HG02642 (cell line): ENCODE measurements at regions not wholly inside any gene's neighbourhood (a gene's known extent, or its start where the extent isn't known, plus 50 kb on each side); places are given as distances from the start of the nearest gene placed in this dataset.
"Not testable (repeated sequence)": the region's sequence is repeated elsewhere in the genome, so short reads cannot be mapped to it uniquely, and the experiment has no call there.

Source experiments
- ATAC-seq: cut with Tn5 transposase; IDR thresholded peaks from one replicate; pipeline ENCODE4 v1.9.1; 2021; ENCODE audit warnings: mild to moderate bottlenecking; ENCODE audit not compliant: unreplicated experiment, poor library complexity

DNA sequence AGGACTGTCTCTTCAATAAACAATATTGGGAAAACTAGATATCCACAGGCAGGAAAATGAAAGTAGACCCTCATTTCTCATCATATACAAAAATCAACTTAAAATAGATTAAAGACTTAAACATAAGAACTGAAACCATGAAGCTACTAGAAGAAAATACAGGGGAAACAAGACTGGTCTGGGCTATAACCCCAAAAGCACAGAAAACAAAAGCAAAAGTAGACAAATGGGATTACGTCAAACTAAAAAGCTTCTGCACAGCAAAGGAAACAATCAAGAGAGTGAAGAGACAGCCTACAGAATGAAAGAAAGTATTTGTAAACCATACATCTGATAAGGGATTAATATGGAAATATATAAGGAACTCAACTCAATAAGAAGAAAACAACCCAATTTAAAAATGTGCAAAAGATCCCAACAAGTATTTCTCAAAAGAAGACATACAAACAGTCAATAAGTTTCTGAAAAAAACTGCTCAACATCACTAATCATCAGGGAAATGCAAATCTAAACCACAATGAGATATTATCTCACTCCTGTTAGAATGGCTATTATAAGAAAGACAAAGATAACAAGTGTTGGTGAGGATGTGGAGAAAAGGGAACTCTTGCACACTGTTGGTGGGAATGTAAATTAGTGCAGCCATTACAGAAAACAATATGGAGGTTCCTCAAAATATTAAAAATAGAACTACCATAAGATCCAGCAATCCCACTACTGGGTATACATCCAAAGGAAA, 325.3 kb upstream of the RASGEF1B start:
- ATAC-seq = peak; percentile 64

DNA sequence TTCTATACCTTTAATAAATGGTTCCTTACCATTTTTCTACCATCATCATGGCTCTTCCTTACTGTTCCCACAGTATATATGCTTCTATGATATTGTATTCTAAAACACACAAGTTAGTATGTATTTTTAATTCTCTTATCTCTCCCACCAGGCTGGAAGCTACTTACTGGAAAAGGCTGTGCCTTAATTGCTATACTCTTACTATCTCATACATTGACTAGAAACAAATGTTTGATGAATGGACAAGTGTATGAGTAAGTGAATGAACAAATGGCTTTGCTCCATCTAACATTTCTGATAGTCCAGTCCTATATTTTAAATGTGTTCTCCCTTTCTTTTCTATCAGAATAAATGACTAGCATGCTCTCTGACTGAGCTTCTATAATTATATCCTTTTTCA, 320.8 kb upstream of the RASGEF1B start:
- ATAC-seq = no peak

DNA sequence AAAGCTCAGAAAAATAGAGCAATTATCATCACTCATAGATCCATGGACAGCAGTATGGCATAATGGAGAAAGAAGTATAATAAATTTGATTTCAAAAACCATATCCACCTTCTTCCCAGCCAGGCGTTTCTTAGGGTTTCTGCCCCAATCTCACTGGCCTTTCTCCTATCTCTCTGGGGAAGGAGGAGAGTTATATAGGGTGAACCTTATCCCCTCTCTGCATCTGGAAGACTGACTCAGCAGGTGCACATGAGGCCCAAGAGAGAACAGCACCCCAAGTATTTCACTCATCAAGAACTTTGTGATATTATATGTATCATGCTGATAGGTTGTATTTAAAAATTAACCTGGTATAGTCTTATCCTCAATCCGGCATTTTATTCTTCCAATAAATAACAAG, 318.8 kb upstream of the RASGEF1B start:
- no peak for ATAC-seq

DNA sequence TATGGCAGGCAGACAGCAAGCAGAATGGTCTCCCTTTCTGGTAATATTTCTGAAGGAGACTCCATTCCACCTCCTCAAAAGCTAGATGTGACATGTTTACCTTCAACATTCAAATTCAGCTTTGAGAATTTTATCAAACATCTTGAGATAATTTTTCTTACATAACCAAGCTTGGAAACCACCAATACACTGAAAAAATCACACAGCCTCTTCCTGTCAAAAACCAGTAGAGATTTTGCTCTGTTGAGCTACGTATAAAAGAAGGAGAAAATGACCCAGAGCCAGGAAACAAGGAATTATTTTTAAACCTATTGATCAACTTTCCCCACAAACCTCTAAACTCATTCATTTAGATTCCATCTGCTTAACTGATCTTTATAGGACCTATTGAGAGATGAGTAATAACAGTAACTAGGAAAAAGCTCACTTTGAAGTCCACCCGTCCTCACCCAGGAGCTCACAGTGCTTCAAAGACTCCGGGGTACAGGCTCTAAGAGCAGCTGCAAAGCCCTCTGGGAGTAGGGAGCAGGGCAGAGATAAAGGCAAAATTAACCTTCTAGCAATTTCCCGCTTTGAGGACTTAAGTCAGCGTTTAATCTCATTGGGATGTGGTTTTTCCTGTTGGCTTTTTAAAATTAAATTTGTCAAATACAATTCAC, 318.2 kb upstream of the RASGEF1B start:
- ATAC-seq = no peak

DNA sequence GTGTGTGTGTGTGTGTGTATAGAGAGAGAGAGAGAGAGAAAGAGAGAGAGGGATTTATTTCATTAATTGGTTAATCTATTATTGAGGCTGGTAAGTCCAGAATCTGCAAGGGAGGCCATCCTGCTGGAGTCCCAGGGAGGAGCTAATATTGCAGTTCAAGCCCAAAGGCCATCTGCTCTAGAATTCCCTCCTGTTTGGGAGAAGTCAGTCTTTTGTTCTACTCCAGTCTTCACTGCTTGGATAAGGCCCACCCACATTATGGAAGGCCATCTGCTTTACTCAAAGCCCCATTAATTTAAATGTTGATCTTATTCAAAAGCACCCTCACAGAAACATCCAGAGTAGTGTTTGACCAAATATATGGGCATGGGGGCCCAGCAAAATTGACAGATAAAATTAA, 317.5 kb upstream of the RASGEF1B start:
- no peak for ATAC-seq

DNA sequence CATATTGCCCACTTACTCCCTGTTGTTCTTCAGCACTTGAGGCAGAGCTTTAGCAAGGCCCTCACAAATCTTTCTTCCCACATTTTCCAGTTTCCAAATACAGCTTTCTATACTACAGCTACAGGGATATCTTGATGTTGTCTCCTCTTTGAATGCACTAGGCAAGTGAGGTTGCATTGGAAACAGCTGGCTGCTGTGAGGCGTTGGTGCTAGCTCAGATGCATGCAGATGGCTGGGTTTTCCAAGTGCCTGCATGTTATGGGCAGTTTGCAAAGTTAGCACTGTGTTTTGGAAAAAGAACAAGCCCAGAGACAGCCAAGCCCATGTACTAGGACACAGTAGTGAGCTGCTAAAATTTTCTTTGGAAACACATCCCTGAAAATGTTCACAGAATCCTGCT, 315.1 kb upstream of the RASGEF1B start:
- no peak for ATAC-seq

DNA sequence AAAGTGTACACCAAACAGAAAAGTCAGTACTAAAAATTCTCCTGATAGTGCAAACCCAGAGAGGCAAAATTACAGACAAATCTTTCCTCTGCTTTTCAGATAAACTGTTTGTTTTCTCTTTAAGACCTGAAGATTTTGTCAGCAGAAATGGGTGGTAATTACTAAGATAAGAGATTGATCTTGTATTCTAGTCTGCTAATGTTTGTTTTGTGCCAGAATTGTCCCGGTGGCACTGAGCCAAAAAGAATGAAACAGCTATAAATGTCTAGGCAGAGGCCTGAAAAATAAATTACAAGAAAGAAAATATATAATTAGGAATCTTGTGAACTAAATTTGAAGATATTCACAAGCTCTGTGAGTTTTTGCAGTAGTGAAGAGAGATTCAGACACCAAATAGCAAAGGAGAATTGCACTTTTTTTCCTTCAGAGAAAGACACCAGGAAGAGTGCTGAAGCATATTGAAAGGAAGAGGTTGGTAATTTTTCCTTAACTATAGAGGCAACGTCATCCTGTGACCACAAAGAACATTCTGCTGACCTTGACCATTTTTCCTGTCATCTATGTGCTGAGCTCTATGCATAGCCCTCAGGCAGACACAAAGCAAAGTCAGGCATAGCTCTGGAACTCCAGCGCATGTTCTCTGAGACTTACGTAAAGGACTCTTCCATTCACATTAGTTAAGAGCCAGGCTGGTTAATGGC, 314.5 kb upstream of the RASGEF1B start:
- no peak for ATAC-seq

DNA sequence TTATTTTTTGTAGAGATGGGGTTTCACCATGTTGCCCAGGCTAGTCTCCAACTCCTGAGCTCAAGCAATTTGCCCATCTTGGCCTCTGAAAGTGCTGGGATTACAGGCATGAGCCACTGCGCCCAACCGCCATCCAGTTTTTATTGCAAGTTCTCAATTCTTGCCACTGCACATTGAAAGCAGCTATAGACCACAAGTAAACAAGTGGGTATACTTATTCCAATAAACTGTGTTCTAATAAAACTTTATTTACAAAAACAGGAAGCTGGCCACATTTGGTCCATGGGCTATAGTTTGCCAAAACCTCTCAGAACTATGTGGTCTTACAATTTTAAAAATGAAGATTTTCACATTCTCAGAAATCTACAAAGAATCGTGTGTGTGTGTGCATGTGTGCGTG, 313.6 kb upstream of the RASGEF1B start:
- no peak for ATAC-seq

DNA sequence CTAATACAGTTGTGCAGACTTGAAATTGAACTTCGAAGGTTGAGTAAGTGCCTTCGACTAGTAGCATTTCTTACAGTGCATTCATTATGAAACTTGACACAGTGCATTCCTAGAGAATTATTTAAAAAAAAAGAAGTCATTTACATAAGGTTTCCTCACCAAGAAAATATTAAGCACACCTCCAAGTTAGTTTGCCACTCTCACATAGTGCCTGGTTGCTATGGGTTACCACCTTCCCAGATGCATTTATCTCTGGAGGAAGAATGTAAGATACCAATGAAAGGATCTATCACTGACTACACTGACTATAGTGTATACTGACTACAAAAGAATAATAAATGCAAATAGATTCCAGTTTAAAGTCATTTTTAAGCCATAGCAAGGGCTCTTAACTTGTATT, 311.9 kb upstream of the RASGEF1B start:
- no peak for ATAC-seq

DNA sequence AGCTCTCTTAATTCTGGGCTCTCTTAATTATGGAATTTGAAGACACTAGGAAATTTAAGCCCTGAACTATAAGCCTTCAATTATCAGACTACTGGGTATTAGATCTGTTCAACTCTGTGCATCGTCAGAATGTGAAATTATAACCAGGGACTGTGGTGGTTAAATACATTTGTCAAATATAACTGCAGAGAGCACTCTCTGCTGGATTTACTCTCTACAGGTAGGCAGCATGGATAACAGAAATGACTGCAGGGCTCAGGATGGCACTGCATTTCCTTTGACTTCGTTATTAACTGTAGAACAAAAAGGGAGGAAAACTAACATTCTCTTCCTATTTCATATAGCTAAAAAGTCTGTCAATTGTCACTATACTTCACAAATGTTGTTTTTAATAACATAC, 310.1 kb upstream of the RASGEF1B start:
- ATAC-seq = no peak

DNA sequence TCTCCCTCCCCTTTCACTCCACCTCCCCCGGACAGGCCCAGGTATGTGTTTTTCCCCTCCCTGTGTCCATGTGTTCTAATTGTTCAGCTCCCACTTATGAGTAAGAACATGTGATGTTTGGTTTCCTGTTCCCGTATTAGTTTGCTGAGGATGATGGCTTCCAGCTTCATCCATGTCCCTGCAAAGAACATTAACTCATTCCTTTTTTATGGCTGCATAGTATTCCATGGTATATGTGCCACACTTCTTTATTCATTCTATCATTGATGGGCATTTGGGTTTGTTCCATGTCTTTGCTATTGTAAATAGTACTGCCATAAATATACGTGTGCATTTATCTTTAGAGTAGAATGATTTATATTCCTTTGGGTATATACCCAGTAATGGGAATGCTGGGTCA, 306.0 kb upstream of the RASGEF1B start:
- not testable (repeated sequence) for ATAC-seq

DNA sequence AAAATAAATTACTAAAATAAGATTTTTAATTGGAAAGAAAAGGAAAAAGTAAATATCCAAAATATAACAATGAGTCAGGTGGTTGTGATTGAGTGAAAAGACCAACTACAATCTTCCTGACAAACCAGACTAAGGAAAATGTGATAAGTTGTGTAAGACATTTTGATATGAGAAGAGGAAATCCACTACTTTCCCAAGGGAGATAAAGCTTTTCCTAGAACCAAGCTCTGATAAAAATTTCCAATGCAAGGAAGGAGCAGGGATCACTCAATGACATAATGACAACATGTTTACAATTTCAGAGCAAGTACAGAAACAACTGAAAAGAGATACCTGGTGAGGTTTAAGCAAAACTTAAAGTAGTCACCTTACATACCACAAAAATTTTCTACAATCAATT, 305.1 kb upstream of the RASGEF1B start:
- no peak for ATAC-seq

DNA sequence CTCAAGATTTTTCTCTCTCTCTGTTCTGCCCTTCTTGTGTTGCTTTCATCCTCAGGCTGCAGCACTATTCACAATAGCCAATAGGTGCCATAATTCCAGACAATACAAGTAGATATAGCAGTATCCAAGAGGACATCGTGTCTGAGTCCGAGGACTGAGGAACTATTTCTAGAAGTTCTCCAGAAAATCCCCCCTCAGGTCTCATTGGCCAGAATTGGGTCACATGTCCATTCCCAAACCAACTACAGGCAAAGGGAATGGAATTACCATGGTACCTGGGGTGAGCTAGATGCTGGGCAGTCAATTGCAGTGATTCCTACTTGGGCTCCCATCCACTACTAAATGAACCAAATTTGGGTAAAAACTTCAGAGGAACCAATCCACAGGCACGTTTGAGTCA, 301.9 kb upstream of the RASGEF1B start:
- ATAC-seq = no peak

DNA sequence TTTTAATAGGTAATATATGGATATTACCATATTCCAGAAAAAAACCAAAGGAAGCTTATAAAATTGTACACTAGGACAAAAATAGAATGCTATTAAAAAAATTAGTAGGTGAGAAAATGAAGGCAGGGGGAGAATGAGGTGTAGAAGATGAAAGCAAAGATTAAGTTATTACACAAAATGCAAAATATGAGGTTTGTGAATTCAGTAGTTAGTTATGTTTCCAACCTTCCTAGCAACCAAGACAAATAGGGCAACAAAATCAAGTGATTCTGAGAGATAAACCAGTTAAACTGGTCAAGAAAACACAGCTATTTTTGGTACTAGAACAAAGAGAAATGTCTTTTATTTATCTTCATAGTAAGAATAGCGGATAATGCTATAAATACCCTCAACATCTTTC, 300.0 kb upstream of the RASGEF1B start:
- no peak for ATAC-seq

DNA sequence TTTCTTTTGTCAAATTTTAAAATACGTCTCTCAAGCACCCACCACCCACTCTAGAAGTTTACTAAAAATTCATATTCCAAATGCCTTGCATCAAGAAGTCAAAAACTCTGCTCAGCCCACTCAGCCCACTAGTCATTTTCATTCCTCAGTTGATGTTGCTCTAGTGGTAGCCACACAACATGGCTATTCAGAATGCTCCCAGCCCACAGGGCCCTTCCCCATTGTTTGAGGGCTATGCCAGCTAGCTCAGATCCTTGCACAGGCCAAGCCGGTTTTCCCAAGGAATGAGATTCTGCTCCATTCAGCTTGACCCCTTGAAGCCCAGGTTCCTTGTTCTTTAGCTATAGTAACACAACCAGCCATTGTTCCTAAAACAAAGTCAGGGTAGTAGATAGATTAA, 297.5 kb upstream of the RASGEF1B start:
- no peak for ATAC-seq

DNA sequence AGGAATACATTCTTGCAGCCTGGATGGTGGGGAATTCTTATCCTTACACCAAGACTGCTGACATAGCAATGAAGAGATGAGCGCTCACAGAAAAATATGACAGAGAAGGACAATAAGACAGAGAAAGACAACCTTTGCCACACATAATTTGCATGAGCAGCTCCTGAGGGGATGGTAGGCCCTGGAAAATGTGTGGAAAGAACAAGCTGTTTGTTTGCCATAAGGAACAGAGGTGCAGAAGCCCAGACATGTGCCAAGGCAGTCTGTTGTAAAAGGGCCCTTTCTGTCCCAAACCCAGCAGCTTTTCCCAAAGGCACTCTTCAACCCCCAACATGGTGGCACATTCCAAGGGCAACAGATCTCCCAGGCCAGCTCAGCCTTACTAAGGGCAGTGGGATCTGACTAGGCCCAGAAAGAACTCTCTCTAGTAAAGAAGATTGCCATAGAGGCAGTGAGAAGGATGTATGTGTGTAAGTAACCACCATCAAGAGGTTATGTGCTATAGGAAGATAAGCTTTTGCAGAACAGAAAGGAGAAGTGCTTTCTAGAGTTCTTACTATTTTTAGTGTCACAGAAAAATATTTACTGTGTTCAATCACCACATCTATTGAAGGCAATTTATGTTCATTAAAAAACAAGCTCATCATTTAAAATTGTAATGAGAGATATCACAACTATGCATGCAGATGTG, 287.0 kb upstream of the RASGEF1B start:
- ATAC-seq = no peak

DNA sequence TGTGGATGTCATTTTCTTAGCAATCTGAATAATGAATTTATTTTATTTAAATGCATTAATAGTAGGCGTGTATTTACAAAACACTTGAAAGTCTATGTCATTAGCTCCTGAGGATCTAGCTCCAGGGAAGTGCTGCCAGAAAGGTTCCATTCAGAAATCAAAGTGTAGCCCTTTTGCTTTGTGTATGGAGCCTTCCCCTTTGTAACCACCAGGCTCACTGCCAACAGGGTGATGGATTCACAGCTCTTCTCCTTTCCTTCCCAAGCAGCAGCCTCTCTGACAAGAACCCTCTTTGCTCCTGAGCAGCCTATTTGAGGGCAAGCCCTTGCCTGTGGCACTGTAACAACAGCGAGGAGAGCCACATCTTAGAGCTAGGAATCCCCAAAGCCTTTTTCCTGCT, 286.0 kb upstream of the RASGEF1B start:
- ATAC-seq = no peak

DNA sequence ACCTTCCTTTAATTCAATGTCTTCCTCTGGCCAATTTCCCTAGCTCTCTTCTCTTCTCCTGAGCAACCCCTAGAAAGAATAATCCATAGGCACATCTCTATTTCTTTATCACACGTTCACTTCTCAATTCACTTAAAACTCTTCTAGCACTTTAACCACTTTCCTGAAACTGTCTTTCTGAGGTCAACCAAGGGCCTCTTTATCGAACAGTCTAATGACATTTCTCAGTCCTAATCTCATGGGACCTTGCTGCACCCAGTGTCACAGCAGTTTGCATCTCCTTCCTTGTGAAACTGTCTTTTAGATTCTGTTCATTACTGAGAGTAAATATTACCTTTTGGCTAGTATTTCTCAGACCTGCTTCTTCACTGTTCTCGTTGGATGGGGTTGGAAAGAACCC, 285.3 kb upstream of the RASGEF1B start:
- peak; percentile 90 for ATAC-seq

DNA sequence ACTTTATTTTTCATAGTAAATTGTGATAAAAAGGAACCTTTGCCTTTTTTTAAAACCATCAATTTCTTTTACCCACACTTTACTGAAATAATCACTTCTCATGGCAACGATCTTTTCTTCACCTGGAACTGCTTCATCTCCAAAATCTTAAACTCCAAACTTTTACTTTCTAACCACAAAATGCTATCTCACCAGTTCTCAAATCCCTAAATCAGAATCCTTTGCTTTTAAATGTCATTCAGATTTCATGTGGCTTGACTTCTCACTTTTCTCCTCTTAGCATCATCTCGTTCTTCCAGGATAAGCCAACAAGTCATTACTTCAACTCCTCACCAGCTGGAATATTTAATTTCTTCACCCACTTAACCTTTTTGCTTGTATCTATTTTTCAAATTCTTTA, 284.3 kb upstream of the RASGEF1B start:
- ATAC-seq = no peak

DNA sequence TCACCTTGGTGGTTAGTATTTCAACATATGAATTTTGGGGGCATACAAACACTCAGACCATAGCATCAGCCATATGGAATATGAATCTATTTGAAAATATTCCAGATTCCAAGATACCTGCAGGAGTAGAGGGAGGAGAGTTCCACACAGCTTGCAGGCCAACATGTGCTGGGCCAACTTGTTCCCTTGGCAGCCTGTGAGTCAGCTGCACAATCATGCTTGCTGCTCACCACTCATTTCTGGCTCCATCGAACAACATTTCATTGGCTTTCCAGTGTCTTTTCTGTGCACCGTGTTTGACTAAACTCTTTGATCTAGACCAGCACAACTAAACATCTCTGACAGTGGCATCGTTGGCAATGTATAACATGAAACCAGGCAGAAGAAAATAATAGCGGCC, 282.5 kb upstream of the RASGEF1B start:
- no peak for ATAC-seq
